ENCODE measurements at regions not wholly inside any gene's neighbourhood (a gene's known extent, or its start where the extent isn't known, plus 50 kb on each side); places are given as distances from the start of the nearest gene placed in this dataset.

DNA sequence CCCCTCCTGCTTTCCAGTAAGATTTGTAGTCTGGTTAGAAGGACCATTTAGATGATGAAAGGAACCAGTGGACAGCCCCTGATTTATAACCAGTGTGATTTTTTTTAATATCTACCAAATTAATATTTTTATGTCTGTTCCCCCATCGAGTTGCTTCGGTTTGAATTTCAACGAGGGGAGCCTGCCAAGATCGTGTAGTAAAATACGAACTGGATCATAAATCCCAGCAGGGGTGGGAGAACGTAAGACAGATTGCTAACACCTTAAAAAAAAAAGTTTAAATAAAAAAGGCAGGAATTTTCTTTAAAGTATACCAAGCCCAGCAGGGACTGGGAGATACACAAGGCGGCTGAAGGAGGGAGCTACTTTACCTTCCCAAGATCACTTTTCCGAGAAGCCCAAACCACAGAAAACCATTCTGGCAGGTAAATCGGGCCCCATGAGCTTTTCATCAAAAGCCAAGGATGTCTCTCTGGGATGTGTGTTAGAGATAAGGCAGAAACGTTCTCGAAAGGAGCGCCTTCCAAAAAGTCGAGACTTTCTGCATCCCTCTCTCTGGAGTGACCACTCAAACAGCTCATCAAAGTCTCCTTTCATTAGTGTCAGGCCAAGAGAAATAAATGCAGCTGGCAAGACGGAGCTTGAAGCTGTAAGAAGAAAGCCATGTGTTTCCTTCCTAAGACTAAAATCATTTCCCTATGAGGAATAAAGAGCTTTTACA is 270.5 kb upstream of the NFE2L3 start:
- H3K27ac Mint-ChIP-seq = no peak overlapping the region
- TF ChIP-seq CTCF (IDR thresholded peaks at IDR 0.05; ENCODE audit: unreplicated experiment) = no peak

DNA sequence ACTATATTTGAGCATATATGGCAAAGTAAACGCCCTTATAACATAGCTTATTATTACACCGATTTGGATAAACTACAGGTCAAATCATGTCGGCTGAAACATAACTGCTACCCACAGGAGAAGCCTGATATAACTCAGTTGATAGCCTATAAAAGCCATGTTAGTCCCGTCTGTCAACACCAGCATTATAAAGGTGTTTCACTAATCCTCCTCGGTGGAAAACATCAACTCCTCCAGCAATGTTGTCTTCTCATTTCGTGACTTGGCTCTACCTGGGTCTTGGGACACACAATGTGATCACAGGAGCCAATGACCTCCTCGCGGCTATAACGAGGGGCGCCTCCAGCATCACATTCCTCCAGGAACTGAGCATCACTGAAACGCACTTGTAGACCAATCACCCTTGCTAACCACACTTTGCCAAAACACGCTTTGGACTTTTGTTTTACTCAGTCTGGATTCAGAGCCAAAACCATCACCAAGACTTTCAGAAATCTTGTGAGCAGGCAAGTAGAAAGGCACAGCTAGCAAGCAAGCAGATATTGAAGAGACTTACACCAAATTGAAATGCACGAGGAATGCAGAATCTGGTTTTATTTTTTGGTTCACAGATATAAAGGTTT is 269.7 kb upstream of the NFE2L3 start:
- Mint-ChIP-seq H3K4me1 (ENCODE audit: low read depth) (no peaks in the 10 kb centered on the region), H3K27ac (no peak overlapping the region), H3K9me3 (ENCODE audit: low read depth) (no peaks in the 10 kb centered on the region), H3K4me3 (ENCODE audit: low read depth) (no peak overlapping the region), H3K27me3 (peaks cover 34% of the 10 kb centered on the region), H3K36me3 (ENCODE audit: insufficient read depth) (no peaks in the 10 kb centered on the region)
- DNase-seq (ENCODE audit: low spot score, unreplicated experiment) = no peak
- no peak for TF ChIP-seq CTCF (IDR thresholded peaks at IDR 0.05; ENCODE audit: unreplicated experiment)

More for the DNA sequence above, 270.5 kb upstream of the NFE2L3 start:
- Mint-ChIP-seq H3K4me3 (ENCODE audit: low read depth) (no peak overlapping the region), H3K36me3 (ENCODE audit: insufficient read depth) (no peaks in the 10 kb centered on the region), H3K4me1 (ENCODE audit: low read depth) (no peaks in the 10 kb centered on the region), H3K27me3 (peaks cover 42% of the 10 kb centered on the region), H3K9me3 (ENCODE audit: low read depth) (no peaks in the 10 kb centered on the region)
- no peak for DNase-seq (ENCODE audit: low spot score, unreplicated experiment)

DNA sequence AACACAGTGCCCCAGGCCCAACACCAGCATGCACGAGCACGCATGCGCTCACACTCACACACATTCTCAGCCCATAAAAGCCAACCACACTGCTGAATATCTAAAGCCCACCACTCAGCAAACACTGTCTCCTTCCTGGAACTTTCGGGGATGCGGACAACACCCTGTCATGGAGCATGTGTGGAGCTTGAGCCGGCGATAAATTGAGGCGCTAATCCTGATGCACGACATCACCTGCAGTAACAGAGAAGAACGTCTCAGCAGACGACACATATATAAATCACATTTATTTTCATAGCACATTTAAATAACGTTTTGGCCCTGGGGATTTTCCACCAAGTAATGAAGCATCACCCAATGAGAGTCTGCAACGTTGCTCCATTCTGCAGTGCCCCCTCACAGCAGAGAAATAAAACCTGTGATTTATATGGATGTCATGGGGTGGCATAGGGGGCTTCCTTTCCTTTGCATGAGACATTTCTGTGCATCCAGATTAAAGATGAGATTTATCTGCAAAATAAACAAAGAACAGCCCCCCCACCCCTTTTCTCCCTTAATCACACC is 267.7 kb upstream of the NFE2L3 start:
- no peak for DNase-seq (ENCODE audit: low spot score, unreplicated experiment)
- no peak overlapping the region for H3K27ac Mint-ChIP-seq
- no peaks in the 10 kb centered on the region for H3K9me3 Mint-ChIP-seq (ENCODE audit: low read depth)
- no peaks in the 10 kb centered on the region for H3K36me3 Mint-ChIP-seq (ENCODE audit: insufficient read depth)
- TF ChIP-seq CTCF (IDR thresholded peaks at IDR 0.05; ENCODE audit: unreplicated experiment) = no peak
- no peak overlapping the region for H3K4me3 Mint-ChIP-seq (ENCODE audit: low read depth)
- H3K27me3 Mint-ChIP-seq = peaks cover 23% of the 10 kb centered on the region
- no peaks in the 10 kb centered on the region for H3K4me1 Mint-ChIP-seq (ENCODE audit: low read depth)

- H3K36me3 Mint-ChIP-seq (ENCODE audit: insufficient read depth) = no peaks in the 10 kb centered on the region
- H3K9me3 Mint-ChIP-seq (ENCODE audit: low read depth) = no peaks in the 10 kb centered on the region
- no peak for DNase-seq (ENCODE audit: low spot score, unreplicated experiment)
- no peak overlapping the region for H3K4me3 Mint-ChIP-seq (ENCODE audit: low read depth)
- H3K4me1 Mint-ChIP-seq (ENCODE audit: low read depth) = no peaks in the 10 kb centered on the region
- no peak overlapping the region for H3K27ac Mint-ChIP-seq
- no peak for TF ChIP-seq CTCF (IDR thresholded peaks at IDR 0.05; ENCODE audit: unreplicated experiment)
- H3K27me3 Mint-ChIP-seq = peaks cover 19% of the 10 kb centered on the region
Measured at GRCh38 chr7:25885057-25885576, 266.9 kb upstream of the NFE2L3 start.

DNA sequence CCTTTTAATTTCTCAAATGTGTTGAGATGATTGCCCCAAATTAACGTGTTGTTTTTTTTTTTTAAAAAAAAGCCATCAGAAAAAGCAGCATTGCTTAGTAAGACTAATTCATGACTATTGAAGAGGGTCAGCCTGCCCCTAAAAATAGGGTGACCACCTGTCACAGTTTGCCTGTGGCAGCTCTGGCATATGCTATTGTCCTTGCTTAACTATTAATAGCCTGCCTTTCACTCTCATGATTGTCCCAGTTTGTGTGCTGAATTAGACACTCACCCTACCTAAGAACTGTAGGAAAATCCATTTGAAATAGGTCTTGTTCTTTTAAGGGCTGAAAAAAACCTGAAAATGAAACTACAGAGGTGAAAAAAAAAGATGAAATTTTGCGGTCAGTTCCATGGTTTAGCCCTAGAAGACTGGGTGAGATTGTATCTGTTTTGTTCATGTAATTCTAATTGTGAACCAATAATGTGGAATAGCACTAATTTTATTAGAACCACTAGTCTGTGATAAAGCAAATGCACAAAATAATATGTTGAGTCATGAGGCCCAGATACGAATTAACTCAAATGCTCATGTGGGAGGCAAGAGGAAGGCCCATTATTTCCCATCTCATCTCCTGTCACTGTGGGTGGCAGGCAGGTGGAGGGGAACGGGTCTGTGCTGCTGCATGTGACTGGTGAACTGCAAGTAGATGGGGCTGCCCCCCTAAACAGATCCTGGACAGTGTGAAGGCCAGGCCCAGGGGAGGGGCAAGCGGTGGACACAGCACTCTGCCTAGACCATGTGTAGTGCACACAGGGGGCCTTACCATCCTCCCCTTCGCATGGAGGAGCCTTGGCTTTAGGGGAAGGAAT is 265.4 kb upstream of the NFE2L3 start:
- no peak for DNase-seq (ENCODE audit: low spot score, unreplicated experiment)
- no peak for TF ChIP-seq CTCF (IDR thresholded peaks at IDR 0.05; ENCODE audit: unreplicated experiment)
- Mint-ChIP-seq H3K9me3 (ENCODE audit: low read depth) (no peaks in the 10 kb centered on the region), H3K27me3 (peaks cover 11% of the 10 kb centered on the region), H3K36me3 (ENCODE audit: insufficient read depth) (no peaks in the 10 kb centered on the region), H3K4me1 (ENCODE audit: low read depth) (no peaks in the 10 kb centered on the region), H3K27ac (no peak overlapping the region), H3K4me3 (ENCODE audit: low read depth) (no peak overlapping the region)

All from progenitor cell of endocrine pancreas (in vitro differentiated cells).